Prostate gland (tissue), 2 donors: ENCODE measurements at regions not wholly inside any gene's neighbourhood (a gene's known extent, or its start where the extent isn't known, plus 50 kb on each side); places are given as distances from the start of the nearest gene placed in this dataset.

Experiments used
- DNase-seq: peaks from one replicate; pipeline ENCODE4 v3.0.0-alpha.2; 2019; ENCODE audit warnings: low spot score
- H3K27ac ChIP-seq, 2 donors: fragments of 200-600 bp; sonication (generic); 2 replicates each; pipeline ENCODE4 v1.5.1; 2017 to 2019
- H3K27me3 ChIP-seq: fragments of 200-600 bp; sonication (generic); replicated peaks from 2 replicates; pipeline ENCODE4 v1.5.1; 2019; ENCODE audit not compliant: insufficient read depth
- H3K36me3 ChIP-seq, 2 donors: fragments of 200-600 bp; sonication (generic); 1 replicate in 1 of 2; 2 replicates in 1 of 2; pipeline versions ENCODE4 v1.5.1 to v1.8.1; 2017 to 2019
- H3K4me1 ChIP-seq: fragments of 200-600 bp; sonication (generic); replicated peaks from 2 replicates; pipeline ENCODE4 v1.5.1; 2019
- H3K4me3 ChIP-seq, 2 donors: fragments of 200-600 bp; sonication (generic); 2 replicates each; pipeline ENCODE4 v1.5.1; 2017 to 2019
- H3K9me3 ChIP-seq: fragments of 200-600 bp; sonication (generic); 2 replicates; pipeline ENCODE4 v1.5.1; 2017
- CTCF ChIP-seq, 4 experiments: fragments of 200-600 bp in 2 of 4; fragments of 450-650 bp in 2 of 4; sonication (generic) in 2 of 4; IDR thresholded peaks; 1 replicate in 3 of 4; 2 replicates in 1 of 4; pipeline ENCODE4 v1.5.1; 2016 to 2019; ENCODE audit warnings: antibody characterized with exemption in 4 of 4, mild to moderate bottlenecking in 2 of 4, moderate library complexity in 2 of 4
- POLR2A ChIP-seq: fragments of 450-650 bp; IDR thresholded peaks from one replicate; pipeline ENCODE4 v1.6.1; 2016; ENCODE audit warnings: antibody characterized with exemption, mild to moderate bottlenecking
- POLR2AphosphoS5 ChIP-seq: sonication (generic); formaldehyde crosslinking; IDR thresholded peaks from one replicate; pipeline ENCODE4 v1.6.1; 2017; ENCODE audit warnings: antibody characterized with exemption
- WGBS: methylation state at CpG from one replicate; pipeline ENCODE4 v1.1.5; 2018; 5-methylcytosine and 5-hydroxymethylcytosine counted together
- intact Hi-C: fragments of 100-400 bp; cut with DNase I; formaldehyde crosslinking; loops from one replicate; pipeline ENCODE4 v1.14.2; 2022

- intact Hi-C loops, result no loop called here
- no peaks in the 10 kb centered on the region for H3K27me3 ChIP-seq
- 60% methylated on average over 2 of the region's 2 CpGs for WGBS
- no peaks in the 10 kb centered on the region for H3K4me1 ChIP-seq
- no peak for DNase-seq
- H3K4me3 ChIP-seq, result no peak overlapping the region
- TF ChIP-seq POLR2AphosphoS5 (no peak), CTCF (IDR thresholded peaks at IDR 0.05) (no peak), POLR2A (no peak)
- H3K9me3 ChIP-seq, result no peaks in the 10 kb centered on the region
- H3K27ac ChIP-seq, result no peak overlapping the region
- H3K36me3 ChIP-seq, result no peaks in the 10 kb centered on the region
These were observed 201.2 kb downstream of the ACTL7B start for GRCh38 chr9:108654566-108654965.

GRCh38 chr9:108652851-108653250 is 202.9 kb downstream of the ACTL7B start:
- no peak for TF ChIP-seq POLR2A
- no peak for TF ChIP-seq CTCF (IDR thresholded peaks at IDR 0.05)
- no peak for TF ChIP-seq POLR2AphosphoS5
- Histone ChIP-seq H3K4me1 (no peaks in the 10 kb centered on the region), H3K9me3 (no peaks in the 10 kb centered on the region), H3K36me3 (no peaks in the 10 kb centered on the region), H3K27me3 (no peaks in the 10 kb centered on the region), H3K4me3 (no peak overlapping the region), H3K27ac (no peak overlapping the region)
- DNase-seq, result no peak
- WGBS, result 72% methylated on average over 3 of the region's 3 CpGs
- intact Hi-C loops, result no loop called here

GRCh38 chr9:108650826-108651225 is 205.0 kb downstream of the ACTL7B start:
- Histone ChIP-seq H3K4me1 (no peaks in the 10 kb centered on the region), H3K9me3 (no peaks in the 10 kb centered on the region), H3K36me3 (no peaks in the 10 kb centered on the region), H3K27ac (no peak overlapping the region), H3K4me3 (no peak overlapping the region), H3K27me3 (no peaks in the 10 kb centered on the region)
- WGBS, result 18% methylated on average over 2 of the region's 2 CpGs
- intact Hi-C loops, result no loop called here
- TF ChIP-seq CTCF (IDR thresholded peaks at IDR 0.05) (no peak), POLR2AphosphoS5 (no peak), POLR2A (no peak)
- DNase-seq, result no peak

- H3K27ac ChIP-seq, result no peak overlapping the region
- intact Hi-C loops, result no loop called here
- WGBS, result 36% methylated on average over 6 of the region's 6 CpGs
- no peak for DNase-seq
- no peaks in the 10 kb centered on the region for H3K27me3 ChIP-seq
- TF ChIP-seq POLR2A, result no peak
- no peak for TF ChIP-seq CTCF (IDR thresholded peaks at IDR 0.05)
- no peak for TF ChIP-seq POLR2AphosphoS5
- no peak overlapping the region for H3K4me3 ChIP-seq
- no peaks in the 10 kb centered on the region for H3K36me3 ChIP-seq
- H3K9me3 ChIP-seq, result no peaks in the 10 kb centered on the region
- H3K4me1 ChIP-seq, result no peaks in the 10 kb centered on the region
These were observed 210.3 kb downstream of the ACTL7B start for GRCh38 chr9:108645520-108645919.

- H3K4me1 ChIP-seq, result no peaks in the 10 kb centered on the region
- TF ChIP-seq POLR2A, result no peak
- TF ChIP-seq CTCF (IDR thresholded peaks at IDR 0.05), result no peak
- no peak for TF ChIP-seq POLR2AphosphoS5
- H3K36me3 ChIP-seq, result no peaks in the 10 kb centered on the region
- H3K9me3 ChIP-seq, result no peaks in the 10 kb centered on the region
- H3K27ac ChIP-seq, result no peak overlapping the region
- intact Hi-C loops, result no loop called here
- no peaks in the 10 kb centered on the region for H3K27me3 ChIP-seq
- H3K4me3 ChIP-seq, result no peak overlapping the region
- WGBS, result 93% methylated on average over 5 of the region's 5 CpGs
- no peak for DNase-seq
These were observed 211.9 kb downstream of the ACTL7B start for GRCh38 chr9:108643731-108644510.
